ENCODE measurements at regions not wholly inside any gene's neighbourhood (a gene's known extent, or its start where the extent isn't known, plus 50 kb on each side); places are given as distances from the start of the nearest gene placed in this dataset.

DNA sequence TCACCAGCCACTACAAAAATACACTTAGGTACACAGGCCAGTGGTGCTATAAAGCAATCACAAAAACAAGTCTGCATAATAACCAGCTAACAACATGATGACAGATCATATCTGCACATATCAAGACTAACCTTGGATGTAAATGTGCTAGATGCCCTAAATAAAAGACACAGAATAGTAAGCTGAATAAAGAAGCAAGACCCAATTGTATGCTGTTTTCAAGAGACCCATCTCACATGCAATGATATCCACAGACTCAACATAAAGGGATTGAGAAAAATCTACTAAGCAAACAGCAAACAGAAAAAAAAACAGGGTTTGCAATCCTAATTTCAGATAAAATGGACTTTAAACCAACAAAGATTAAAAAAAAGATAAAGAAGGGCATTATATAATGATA is 505.4 kb upstream of the FZD8 start:
- Histone ChIP-seq H3K9me3 (ENCODE audit: low read depth, low read length, poor library complexity, severe bottlenecking) (no peaks in the 10 kb centered on the region), H3K27ac (ENCODE audit: low read depth, low read length, poor library complexity, severe bottlenecking) (no peak overlapping the region), H3K36me3 (ENCODE audit: insufficient read depth, low read length, poor library complexity, severe bottlenecking) (no peaks in the 10 kb centered on the region), H3K27me3 (replicated peaks; ENCODE audit: insufficient read depth, low read depth, low read length, poor library complexity) (no peaks in the 10 kb centered on the region), H3K4me3 (ENCODE audit: low read depth, low read length, poor library complexity, severe bottlenecking) (no peak overlapping the region), H3K4me1 (ENCODE audit: insufficient read depth, low read length, poor library complexity, severe bottlenecking) (no peaks in the 10 kb centered on the region)
- CTCF ChIA-PET, result no interaction called here
- TF ChIP-seq CTCF (conservative IDR thresholded peaks at IDR 0.05; ENCODE audit: low read depth, low read length) (no peak), EZH2 (IDR thresholded peaks at IDR 0.05; ENCODE audit: borderline replicate concordance, low read depth, low read length, poor library complexity, severe bottlenecking) (no peak)
- POLR2A ChIA-PET (ENCODE audit: low non-redundant PET), result no interaction called here
- no TSS peak for BruUV-seq (replicated peaks)
- DNase-seq (ENCODE audit: low spot score), result no peak
- intact Hi-C loops (cut with micrococcal nuclease; ENCODE audit: unreplicated experiment), result loop anchor here (10.0 kb wide), 1 partner anchor 717 kb away; no protein-coding TSS in a partner anchor

- ChIA-PET POLR2A (ENCODE audit: low non-redundant PET) (no interaction called here), CTCF (no interaction called here)
- intact Hi-C loops (cut with micrococcal nuclease; ENCODE audit: unreplicated experiment), result loop anchor here (10.0 kb wide), 1 partner anchor 723 kb away; no protein-coding TSS in a partner anchor
- no TSS peak for BruUV-seq (replicated peaks)
- H3K4me3 ChIP-seq (ENCODE audit: low read depth, low read length, poor library complexity, severe bottlenecking), result no peak overlapping the region
- H3K9me3 ChIP-seq (ENCODE audit: low read depth, low read length, poor library complexity, severe bottlenecking), result no peaks in the 10 kb centered on the region
- no peaks in the 10 kb centered on the region for H3K36me3 ChIP-seq (ENCODE audit: insufficient read depth, low read length, poor library complexity, severe bottlenecking)
- peak; percentile 29 for DNase-seq (ENCODE audit: low spot score)
- no peaks in the 10 kb centered on the region for H3K27me3 ChIP-seq (replicated peaks; ENCODE audit: insufficient read depth, low read depth, low read length, poor library complexity)
- no peak for TF ChIP-seq EZH2 (IDR thresholded peaks at IDR 0.05; ENCODE audit: borderline replicate concordance, low read depth, low read length, poor library complexity, severe bottlenecking)
- no peak for TF ChIP-seq CTCF (conservative IDR thresholded peaks at IDR 0.05; ENCODE audit: low read depth, low read length)
- H3K27ac ChIP-seq (ENCODE audit: low read depth, low read length, poor library complexity, severe bottlenecking), result no peak overlapping the region
- peaks cover 15% of the 10 kb centered on the region for H3K4me1 ChIP-seq (ENCODE audit: insufficient read depth, low read length, poor library complexity, severe bottlenecking)
Measured at GRCh38 chr10:36141856-36142560, 499.9 kb upstream of the FZD8 start.

DNA sequence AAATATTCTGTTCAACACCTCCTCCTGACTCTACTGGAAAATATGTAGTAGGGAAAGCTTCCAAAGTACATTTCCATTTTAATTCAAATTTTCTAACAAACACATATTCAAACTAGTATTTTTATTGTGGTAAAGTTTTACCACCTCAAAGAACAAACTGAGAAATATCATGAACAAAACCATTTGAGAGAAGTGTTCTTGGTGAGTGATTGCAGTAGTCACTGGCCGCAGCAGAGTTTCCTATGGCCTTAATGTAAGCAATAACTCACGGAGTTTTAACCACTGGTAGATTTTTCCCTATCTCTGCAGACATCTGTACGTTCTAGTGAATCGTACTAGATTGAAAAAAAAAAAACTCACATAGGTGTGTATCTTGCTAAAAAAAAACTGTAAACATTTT is 487.0 kb upstream of the FZD8 start:
- no peaks in the 10 kb centered on the region for H3K9me3 ChIP-seq (ENCODE audit: low read depth, low read length, poor library complexity, severe bottlenecking)
- no peaks in the 10 kb centered on the region for H3K27me3 ChIP-seq (replicated peaks; ENCODE audit: insufficient read depth, low read depth, low read length, poor library complexity)
- no peaks in the 10 kb centered on the region for H3K36me3 ChIP-seq (ENCODE audit: insufficient read depth, low read length, poor library complexity, severe bottlenecking)
- H3K4me3 ChIP-seq (ENCODE audit: low read depth, low read length, poor library complexity, severe bottlenecking), result no peak overlapping the region
- H3K27ac ChIP-seq (ENCODE audit: low read depth, low read length, poor library complexity, severe bottlenecking), result no peak overlapping the region
- intact Hi-C loops (cut with micrococcal nuclease; ENCODE audit: unreplicated experiment), result no loop called here
- ChIA-PET POLR2A (ENCODE audit: low non-redundant PET) (no interaction called here), CTCF (no interaction called here)
- BruUV-seq (replicated peaks), result no TSS peak
- no peak for DNase-seq (ENCODE audit: low spot score)
- no peaks in the 10 kb centered on the region for H3K4me1 ChIP-seq (ENCODE audit: insufficient read depth, low read length, poor library complexity, severe bottlenecking)
- TF ChIP-seq CTCF (conservative IDR thresholded peaks at IDR 0.05; ENCODE audit: low read depth, low read length) (no peak), EZH2 (IDR thresholded peaks at IDR 0.05; ENCODE audit: borderline replicate concordance, low read depth, low read length, poor library complexity, severe bottlenecking) (no peak)

Data from A673 (cell line).